Progenitor cell of endocrine pancreas (in vitro differentiated cells): ENCODE measurements at regions not wholly inside any gene's neighbourhood (a gene's known extent, or its start where the extent isn't known, plus 50 kb on each side); places are given as distances from the start of the nearest gene placed in this dataset.

Source experiments
- DNase-seq: peaks from one replicate; pipeline ENCODE4 v3.0.0; 2021; ENCODE audit warnings: low spot score; ENCODE audit not compliant: unreplicated experiment
- H3K27ac Mint-ChIP-seq: 2 replicates; pipeline ENCODE4 v1.8.0; 2021; ENCODE audit warnings: mild to moderate bottlenecking, moderate library complexity, mixed read lengths
- H3K27me3 Mint-ChIP-seq: 2 replicates; pipeline ENCODE4 v1.8.0; 2021; ENCODE audit warnings: mixed read lengths
- H3K36me3 Mint-ChIP-seq: 2 replicates; pipeline ENCODE4 v1.8.0; 2022; ENCODE audit warnings: mixed read lengths; ENCODE audit not compliant: insufficient read depth
- H3K4me1 Mint-ChIP-seq: 2 replicates; pipeline ENCODE4 v1.8.0; 2021; ENCODE audit warnings: low read depth, mixed read lengths
- H3K4me3 Mint-ChIP-seq: 2 replicates; pipeline ENCODE4 v1.8.0; 2021; ENCODE audit warnings: low read depth, mild to moderate bottlenecking, moderate library complexity, mixed read lengths
- H3K9me3 Mint-ChIP-seq: 2 replicates; pipeline ENCODE4 v1.8.0; 2021; ENCODE audit warnings: low read depth, mixed read lengths
- CTCF ChIP-seq: fragments of 200-600 bp; sonication (generic); IDR thresholded peaks from one replicate; pipeline ENCODE4 v1.5.0; 2021; ENCODE audit warnings: antibody characterized with exemption, mild to moderate bottlenecking; ENCODE audit not compliant: unreplicated experiment

GRCh38 chr3:163838769-163839168 lies 1239.5 kb downstream of the SI start:
- no peaks in the 10 kb centered on the region for H3K4me1 Mint-ChIP-seq
- no peak overlapping the region for H3K27ac Mint-ChIP-seq
- TF ChIP-seq CTCF, result no peak
- H3K9me3 Mint-ChIP-seq, result peaks cover 5% of the 10 kb centered on the region
- H3K27me3 Mint-ChIP-seq, result no peaks in the 10 kb centered on the region
- H3K36me3 Mint-ChIP-seq, result no peaks in the 10 kb centered on the region
- no peak for DNase-seq
- H3K4me3 Mint-ChIP-seq, result no peak overlapping the region

GRCh38 chr3:163832547-163832946 lies 1245.7 kb downstream of the SI start:
- DNase-seq, result no peak
- no peak overlapping the region for H3K4me3 Mint-ChIP-seq

GRCh38 chr3:163821841-163822240 lies 1256.5 kb downstream of the SI start:
- no peak overlapping the region for H3K27ac Mint-ChIP-seq
- H3K4me1 Mint-ChIP-seq, result no peaks in the 10 kb centered on the region
- H3K4me3 Mint-ChIP-seq, result no peak overlapping the region
- no peak for TF ChIP-seq CTCF
- DNase-seq, result no peak
- H3K36me3 Mint-ChIP-seq, result no peaks in the 10 kb centered on the region
- H3K9me3 Mint-ChIP-seq, result no peaks in the 10 kb centered on the region
- H3K27me3 Mint-ChIP-seq, result no peaks in the 10 kb centered on the region

More at GRCh38 chr3:163832547-163832946, 1245.7 kb downstream of the SI start:
- H3K27ac Mint-ChIP-seq, result no peak overlapping the region
- H3K27me3 Mint-ChIP-seq, result no peaks in the 10 kb centered on the region
- TF ChIP-seq CTCF, result no peak
- no peaks in the 10 kb centered on the region for H3K36me3 Mint-ChIP-seq
- no peaks in the 10 kb centered on the region for H3K9me3 Mint-ChIP-seq
- no peaks in the 10 kb centered on the region for H3K4me1 Mint-ChIP-seq

GRCh38 chr3:163817015-163817414 lies 1261.3 kb downstream of the SI start:
- no peak for TF ChIP-seq CTCF
- DNase-seq, result no peak
- no peak overlapping the region for H3K27ac Mint-ChIP-seq
- H3K4me1 Mint-ChIP-seq, result no peaks in the 10 kb centered on the region
- peaks cover 8% of the 10 kb centered on the region for H3K9me3 Mint-ChIP-seq
- H3K4me3 Mint-ChIP-seq, result no peak overlapping the region
- H3K36me3 Mint-ChIP-seq, result no peaks in the 10 kb centered on the region
- no peaks in the 10 kb centered on the region for H3K27me3 Mint-ChIP-seq

- H3K9me3 Mint-ChIP-seq, result peaks cover 8% of the 10 kb centered on the region
- no peaks in the 10 kb centered on the region for H3K27me3 Mint-ChIP-seq
- H3K36me3 Mint-ChIP-seq, result no peaks in the 10 kb centered on the region
- DNase-seq, result no peak
- peaks cover 5% of the 10 kb centered on the region for H3K4me1 Mint-ChIP-seq
- H3K4me3 Mint-ChIP-seq, result no peak overlapping the region
- TF ChIP-seq CTCF, result no peak
- no peak overlapping the region for H3K27ac Mint-ChIP-seq
Measured at GRCh38 chr3:163813935-163814334, 1264.4 kb downstream of the SI start.
